PC-9 (cell line): ENCODE measurements at regions not wholly inside any gene's neighbourhood (a gene's known extent, or its start where the extent isn't known, plus 50 kb on each side); places are given as distances from the start of the nearest gene placed in this dataset.
A peak's percentile ranks its signal among the peaks of the same experiment; 100 is the strongest.
"Not testable (repeated sequence)": the region's sequence is repeated elsewhere in the genome, so short reads cannot be mapped to it uniquely, and the experiment has no call there.

Experiments used
- BruUV-seq: library from RNA; stranded (reverse); fragments of 400-500 nt; replicated peaks from 2 replicates; lab custom pipeline; 2021; lab: Mats Ljungman, UMichigan
- CTCF ChIA-PET: fragments of 300-600 bp; sonication (Branson Sonifier 250); formaldehyde crosslinking; loops from one replicate; lab custom pipeline; 2022; ENCODE audit warnings: antibody characterized with exemption; lab: Charles Lee
- POLR2A ChIA-PET: fragments of 300-600 bp; sonication (Branson Sonifier 250); formaldehyde crosslinking; loops from one replicate; lab custom pipeline; 2022; ENCODE audit warnings: antibody characterized with exemption; ENCODE audit not compliant: unreplicated experiment; lab: Charles Lee
- DNase-seq, 2 experiments: peaks; one replicate each; pipeline versions ENCODE4 v3.0.0 to v3.0.0-alpha.2; 2015 to 2022; ENCODE audit warnings: mixed read lengths in 1 of 2
- H2AFZ ChIP-seq: fragments of 200-600 bp; sonication (generic); 2 replicates; pipeline ENCODE4 v1.8.1; 2017; ENCODE audit warnings: antibody characterized with exemption
- H3F3A ChIP-seq: fragments of 200-600 bp; sonication (generic); 2 replicates; pipeline ENCODE4 v1.8.1; 2017; ENCODE audit warnings: antibody characterized with exemption, mild to moderate bottlenecking, low read depth; ENCODE audit not compliant: insufficient read depth
- H3K27ac ChIP-seq: fragments of 200-600 bp; sonication (generic); 2 replicates; pipeline ENCODE4 v1.6.1; 2016; ENCODE audit warnings: mixed run types
- H3K27me3 ChIP-seq: fragments of 200-600 bp; sonication (generic); 2 replicates; pipeline ENCODE4 v1.6.1; 2016; ENCODE audit warnings: low read depth, mixed run types; ENCODE audit not compliant: insufficient read depth
- H3K36me3 ChIP-seq: fragments of 200-600 bp; sonication (generic); 2 replicates; pipeline ENCODE4 v1.6.1; 2016; ENCODE audit warnings: low read depth, mixed run types
- H3K4me1 ChIP-seq: fragments of 200-600 bp; sonication (generic); replicated peaks from 2 replicates; pipeline ENCODE4 v1.6.1; 2016; ENCODE audit warnings: mixed run types; ENCODE audit not compliant: insufficient read depth
- H3K4me2 ChIP-seq: fragments of 200-600 bp; sonication (generic); 2 replicates; pipeline ENCODE4 v1.6.1; 2017; ENCODE audit warnings: mixed run types
- H3K4me3 ChIP-seq: fragments of 200-600 bp; sonication (generic); 2 replicates; pipeline ENCODE4 v1.6.1; 2016; ENCODE audit warnings: mixed run types
- H3K79me2 ChIP-seq: fragments of 200-600 bp; sonication (generic); 2 replicates; pipeline ENCODE4 v1.6.1; 2017; ENCODE audit warnings: low read depth, mixed run types
- H3K9me2 ChIP-seq: fragments of 200-600 bp; sonication (generic); 2 replicates; pipeline ENCODE4 v1.8.1; 2017; ENCODE audit warnings: mild to moderate bottlenecking; ENCODE audit not compliant: insufficient read depth
- H3K9me3 ChIP-seq: fragments of 200-600 bp; sonication (generic); 2 replicates; pipeline ENCODE4 v1.8.1; 2016; ENCODE audit warnings: low read depth; ENCODE audit not compliant: insufficient read depth
- H4K20me1 ChIP-seq: fragments of 200-600 bp; sonication (generic); 2 replicates; pipeline ENCODE4 v1.8.1; 2017; ENCODE audit not compliant: insufficient read depth
- CTCF ChIP-seq: fragments of 200-600 bp; sonication (generic); conservative IDR thresholded peaks from 2 replicates; pipeline ENCODE4 v1.6.1; 2017; ENCODE audit warnings: mixed run types, antibody characterized with exemption, mild to moderate bottlenecking, moderate library complexity
- EZH2 ChIP-seq: fragments of 200-600 bp; sonication (generic); IDR thresholded peaks from 2 replicates; pipeline ENCODE4 v1.8.0; 2017; ENCODE audit warnings: antibody characterized with exemption, low read depth
- intact Hi-C: fragments of 100-400 bp; cut with micrococcal nuclease; formaldehyde crosslinking; loops from one replicate; pipeline ENCODE4 v1.10.0; 2022; ENCODE audit not compliant: unreplicated experiment

- Histone ChIP-seq H3F3A (peaks cover 10% of the 10 kb centered on the region; the same call in 1 of the 2 replicates), H4K20me1 (no peaks in the 10 kb centered on the region), H3K4me3 (0 out of 2 replicates have a peak overlapping the region, but pooled peaks have one; percentile 4), H3K27me3 (no peaks in the 10 kb centered on the region), H3K4me2 (peak overlapping the region; percentile 57), H3K79me2 (no peaks in the 10 kb centered on the region), H3K9me2 (no peaks in the 10 kb centered on the region), H2AFZ (no peak overlapping the region), H3K4me1 (peaks cover 21% of the 10 kb centered on the region), H3K27ac (no peak overlapping the region), H3K9me3 (no peaks in the 10 kb centered on the region; the same call in 1 of the 2 replicates), H3K36me3 (no peaks in the 10 kb centered on the region)
- intact Hi-C loops = loop anchor here (5.0 kb wide), 1 partner anchor 36 kb away; no protein-coding TSS in a partner anchor
- CTCF ChIA-PET = no interaction called here
- no peak for TF ChIP-seq CTCF
- TF ChIP-seq EZH2 = no peak
- peak in 1 of 2 experiments; percentile 62 for DNase-seq
- POLR2A ChIA-PET = interaction anchor here (0.5 kb wide), 2 partner anchors 13 to 1814 kb away, joined by 4 to 8 read pairs; no protein-coding TSS in a partner anchor
- BruUV-seq = no TSS peak
Measured at GRCh38 chr12:80000831-80001230, 65.9 kb upstream of the PPP1R12A start.

GRCh38 chr12:79998554-79998953 is 63.7 kb upstream of the PPP1R12A start:
- Histone ChIP-seq H4K20me1 (no peaks in the 10 kb centered on the region), H3K27ac (no peak overlapping the region), H2AFZ (no peak overlapping the region), H3K27me3 (no peaks in the 10 kb centered on the region), H3K79me2 (no peaks in the 10 kb centered on the region), H3K9me2 (no peaks in the 10 kb centered on the region), H3K4me3 (no peak overlapping the region), H3K4me1 (peaks cover 21% of the 10 kb centered on the region), H3K36me3 (no peaks in the 10 kb centered on the region), H3K9me3 (no peaks in the 10 kb centered on the region; the same call in 1 of the 2 replicates), H3K4me2 (no peak overlapping the region), H3F3A (peaks cover 10% of the 10 kb centered on the region; the same call in 1 of the 2 replicates)
- CTCF ChIA-PET = no interaction called here
- TF ChIP-seq CTCF (no peak), EZH2 (no peak)
- DNase-seq = no peak
- intact Hi-C loops = no loop called here
- POLR2A ChIA-PET = no interaction called here
- no TSS peak for BruUV-seq

GRCh38 chr12:79997096-79997791 is 62.3 kb upstream of the PPP1R12A start:
- no peaks in the 10 kb centered on the region for H3K9me2 ChIP-seq
- no peaks in the 10 kb centered on the region for H3K36me3 ChIP-seq
- no TSS peak for BruUV-seq
- no peak overlapping the region for H3K4me3 ChIP-seq
- no peak overlapping the region for H2AFZ ChIP-seq
- no peak overlapping the region for H3K4me2 ChIP-seq
- H3K27ac ChIP-seq = no peak overlapping the region
- CTCF ChIA-PET = no interaction called here
- H3K9me3 ChIP-seq = no peaks in the 10 kb centered on the region; the same call in 1 of the 2 replicates
- TF ChIP-seq CTCF (no peak), EZH2 (no peak)
- peaks cover 21% of the 10 kb centered on the region for H3K4me1 ChIP-seq
- intact Hi-C loops = no loop called here
- POLR2A ChIA-PET = no interaction called here
- no peaks in the 10 kb centered on the region for H4K20me1 ChIP-seq
- H3K79me2 ChIP-seq = no peaks in the 10 kb centered on the region
- no peak for DNase-seq
- peaks cover 10% of the 10 kb centered on the region; the same call in 1 of the 2 replicates for H3F3A ChIP-seq
- no peaks in the 10 kb centered on the region for H3K27me3 ChIP-seq

GRCh38 chr12:79995385-79996084 is 60.6 kb upstream of the PPP1R12A start:
- H3K27ac ChIP-seq, CTCF ChIA-PET, H2AFZ ChIP-seq, H4K20me1 ChIP-seq, H3K4me2 ChIP-seq, H3K27me3 ChIP-seq, H3K36me3 ChIP-seq, DNase-seq, H3K79me2 ChIP-seq, H3K4me1 ChIP-seq, POLR2A ChIA-PET, H3F3A ChIP-seq, BruUV-seq, H3K9me2 ChIP-seq, H3K4me3 ChIP-seq, intact Hi-C loops, H3K9me3 ChIP-seq: not testable (repeated sequence)
